ENCODE measurements at regions not wholly inside any gene's neighbourhood (a gene's known extent, or its start where the extent isn't known, plus 50 kb on each side); places are given as distances from the start of the nearest gene placed in this dataset.
"Not testable (repeated sequence)": the region's sequence is repeated elsewhere in the genome, so short reads cannot be mapped to it uniquely, and the experiment has no call there.

- no peak overlapping the region for H3K4me3 Mint-ChIP-seq
- no peaks in the 10 kb centered on the region for H3K4me1 Mint-ChIP-seq
- no peak overlapping the region for H3K27ac Mint-ChIP-seq
- H3K36me3 Mint-ChIP-seq, result no peaks in the 10 kb centered on the region
- H3K9me3 Mint-ChIP-seq, result peaks cover 0 to 24% (median 9%) of the 10 kb centered on the region in 6 donors
- DNase-seq, result no peak
- H3K27me3 Mint-ChIP-seq (ENCODE audit: low read depth in 3 of 3), result no peaks in the 10 kb centered on the region
Observed at GRCh38 chr5:104932431-104932830, 1369.8 kb upstream of the NUDT12 start.

- Mint-ChIP-seq H3K27me3 (ENCODE audit: low read depth in 3 of 3) (no peaks in the 10 kb centered on the region), H3K4me1 (no peaks in the 10 kb centered on the region), H3K9me3 (peaks cover 4 to 40% (median 17%) of the 10 kb centered on the region in 6 donors), H3K4me3 (no peak overlapping the region), H3K27ac (no peak overlapping the region), H3K36me3 (no peaks in the 10 kb centered on the region)
- DNase-seq, result no peak
Observed at GRCh38 chr5:104928906-104929520, 1366.4 kb upstream of the NUDT12 start.

GRCh38 chr5:104915226-104915625, 1352.6 kb upstream of the NUDT12 start:
- no peak overlapping the region for H3K27ac Mint-ChIP-seq
- no peaks in the 10 kb centered on the region for H3K4me1 Mint-ChIP-seq
- H3K36me3 Mint-ChIP-seq, result no peaks in the 10 kb centered on the region
- no peak for DNase-seq
- no peaks in the 10 kb centered on the region for H3K27me3 Mint-ChIP-seq (ENCODE audit: low read depth in 3 of 3)
- peaks cover 2 to 26% (median 12%) of the 10 kb centered on the region in 6 donors for H3K9me3 Mint-ChIP-seq
- no peak overlapping the region for H3K4me3 Mint-ChIP-seq

- no peaks in the 10 kb centered on the region for H3K27me3 Mint-ChIP-seq (ENCODE audit: low read depth in 3 of 3)
- H3K4me3 Mint-ChIP-seq, result no peak overlapping the region
- H3K4me1 Mint-ChIP-seq, result no peaks in the 10 kb centered on the region
- DNase-seq, result no peak
- H3K9me3 Mint-ChIP-seq, result peaks cover 5 to 31% (median 15%) of the 10 kb centered on the region in 6 donors
- H3K36me3 Mint-ChIP-seq, result no peaks in the 10 kb centered on the region
- no peak overlapping the region for H3K27ac Mint-ChIP-seq
Observed at GRCh38 chr5:104914536-104915070, 1352.0 kb upstream of the NUDT12 start.

DNA sequence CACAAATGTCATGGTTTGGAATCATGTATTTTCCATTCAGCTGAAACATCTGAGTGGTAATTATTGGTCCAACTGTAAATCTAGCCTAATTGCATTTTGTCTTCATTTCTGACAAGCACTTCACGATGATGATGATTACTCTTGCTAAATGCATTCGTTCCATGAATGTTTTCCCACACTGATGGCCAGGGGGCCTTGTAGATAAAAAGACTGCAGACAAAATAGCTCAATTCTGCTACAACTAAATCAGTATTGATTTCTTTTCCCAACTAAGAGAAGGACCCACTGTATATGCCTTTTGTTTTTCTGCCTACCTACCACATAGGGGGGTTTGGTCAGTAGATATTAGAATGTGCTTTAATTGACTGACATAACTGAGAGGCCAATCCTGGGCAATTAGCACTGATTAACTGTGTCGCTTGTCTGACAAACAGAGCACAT, 1351.3 kb upstream of the NUDT12 start:
- H3K4me1 Mint-ChIP-seq, result no peaks in the 10 kb centered on the region
- no peak overlapping the region for H3K27ac Mint-ChIP-seq
- no peaks in the 10 kb centered on the region for H3K27me3 Mint-ChIP-seq (ENCODE audit: low read depth in 3 of 3)

DNA sequence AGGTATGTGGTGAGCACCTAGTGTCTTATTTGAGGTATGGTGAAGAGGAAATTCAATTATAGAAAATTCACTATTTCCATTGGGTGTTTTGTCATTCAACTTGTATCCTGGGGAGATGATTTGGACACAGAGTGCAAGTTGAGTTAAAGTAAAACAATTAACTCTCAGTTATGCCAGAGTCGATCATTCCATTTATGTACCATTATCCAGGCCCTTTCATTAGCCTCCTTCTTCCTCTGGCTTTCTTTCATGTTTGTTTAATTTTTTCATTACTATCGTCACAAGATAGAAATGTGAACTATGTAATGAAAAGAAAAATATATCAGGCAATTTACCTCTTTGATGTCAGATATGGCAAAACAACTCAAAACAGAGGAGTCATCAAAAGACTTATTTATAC, 1347.2 kb upstream of the NUDT12 start:
- H3K27me3 Mint-ChIP-seq (ENCODE audit: low read depth in 3 of 3), result no peaks in the 10 kb centered on the region
- DNase-seq, result no peak
- no peak overlapping the region for H3K27ac Mint-ChIP-seq
- no peaks in the 10 kb centered on the region for H3K4me1 Mint-ChIP-seq
- H3K36me3 Mint-ChIP-seq, result no peaks in the 10 kb centered on the region
- no peak overlapping the region for H3K4me3 Mint-ChIP-seq
- peaks cover 7 to 31% (median 13%) of the 10 kb centered on the region in 6 donors for H3K9me3 Mint-ChIP-seq

More for the DNA sequence above, 1351.3 kb upstream of the NUDT12 start:
- no peaks in the 10 kb centered on the region for H3K36me3 Mint-ChIP-seq
- no peak for DNase-seq
- H3K4me3 Mint-ChIP-seq, result no peak overlapping the region
- H3K9me3 Mint-ChIP-seq, result peaks cover 7 to 31% (median 16%) of the 10 kb centered on the region in 6 donors

- peaks cover 1 to 13% (median 7%) of the 10 kb centered on the region in 6 donors for H3K9me3 Mint-ChIP-seq
- H3K4me1 Mint-ChIP-seq, result no peaks in the 10 kb centered on the region
- H3K36me3 Mint-ChIP-seq, result no peaks in the 10 kb centered on the region
- H3K27me3 Mint-ChIP-seq (ENCODE audit: low read depth in 3 of 3), result peaks cover 0 to 2% (median 0%) of the 10 kb centered on the region in 3 donors
- H3K27ac Mint-ChIP-seq, result no peak overlapping the region
- H3K4me3 Mint-ChIP-seq, result no peak overlapping the region
- DNase-seq, result no peak
Observed at GRCh38 chr5:104904561-104904960, 1342.0 kb upstream of the NUDT12 start.

GRCh38 chr5:104903941-104904340, 1341.4 kb upstream of the NUDT12 start:
- H3K9me3 Mint-ChIP-seq, result peaks cover 3 to 18% (median 11%) of the 10 kb centered on the region in 6 donors

DNA sequence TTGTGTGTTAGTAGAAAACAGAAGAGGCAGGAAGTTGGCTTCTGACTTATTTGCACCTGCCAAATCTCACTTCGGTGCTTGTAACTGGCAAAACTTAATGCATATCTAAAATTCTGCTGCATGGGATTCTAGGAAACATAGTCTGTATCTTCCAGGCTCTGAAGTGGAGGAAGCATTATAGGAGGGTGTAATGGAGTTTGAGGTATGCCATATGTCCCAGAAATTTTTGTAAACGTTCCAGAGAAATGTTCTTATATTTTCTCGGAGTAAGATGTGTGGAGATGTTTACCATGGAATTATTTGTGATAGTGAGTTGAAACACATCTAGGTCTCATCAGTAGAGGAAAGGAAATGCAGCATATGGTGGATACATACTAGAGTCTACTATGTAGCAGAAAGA, 1329.0 kb upstream of the NUDT12 start:
- Mint-ChIP-seq H3K9me3 (peaks cover 2 to 16% (median 12%) of the 10 kb centered on the region in 6 donors), H3K4me3 (no peak overlapping the region)

More at GRCh38 chr5:104903941-104904340, 1341.4 kb upstream of the NUDT12 start:
- DNase-seq, result no peak
- H3K27me3 Mint-ChIP-seq (ENCODE audit: low read depth in 3 of 3), result peaks cover 0 to 2% (median 0%) of the 10 kb centered on the region in 3 donors
- no peaks in the 10 kb centered on the region for H3K4me1 Mint-ChIP-seq
- H3K27ac Mint-ChIP-seq, result no peak overlapping the region
- H3K4me3 Mint-ChIP-seq, result no peak overlapping the region
- H3K36me3 Mint-ChIP-seq, result no peaks in the 10 kb centered on the region

GRCh38 chr5:104890767-104891166, 1328.2 kb upstream of the NUDT12 start:
- Mint-ChIP-seq H3K36me3 (no peaks in the 10 kb centered on the region), H3K4me3 (no peak overlapping the region), H3K9me3 (peaks cover 2 to 18% (median 12%) of the 10 kb centered on the region in 6 donors), H3K27ac (no peak overlapping the region), H3K4me1 (no peaks in the 10 kb centered on the region), H3K27me3 (ENCODE audit: low read depth in 3 of 3) (peaks cover 0 to 1% (median 0%) of the 10 kb centered on the region in 3 donors)
- DNase-seq, result no peak

More for the DNA sequence above, 1329.0 kb upstream of the NUDT12 start:
- Mint-ChIP-seq H3K36me3 (no peaks in the 10 kb centered on the region), H3K27me3 (ENCODE audit: low read depth in 3 of 3) (peaks cover 0 to 1% (median 0%) of the 10 kb centered on the region in 3 donors), H3K4me1 (no peaks in the 10 kb centered on the region), H3K27ac (no peak overlapping the region)
- DNase-seq, result no peak

DNA sequence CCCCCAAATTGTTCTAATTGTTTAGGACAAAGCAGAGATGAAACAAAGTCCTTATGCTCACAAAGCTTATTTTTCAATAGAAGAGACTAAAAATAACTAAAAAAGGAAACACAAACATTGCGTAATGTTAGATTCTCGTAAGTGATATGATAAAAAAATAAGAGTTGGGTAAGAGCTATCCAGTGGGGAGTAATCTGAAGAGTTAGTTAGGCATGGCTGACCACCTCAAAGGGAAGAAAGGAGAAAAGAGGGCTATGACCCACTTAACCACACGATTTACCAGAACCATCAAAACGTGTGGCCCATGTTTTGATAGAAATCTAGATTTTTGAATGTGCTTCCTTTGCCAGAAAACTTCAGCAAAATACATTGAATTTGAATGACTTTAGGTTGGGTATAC, 1296.8 kb upstream of the NUDT12 start:
- no peaks in the 10 kb centered on the region for H3K36me3 Mint-ChIP-seq
- H3K27me3 Mint-ChIP-seq (ENCODE audit: low read depth in 3 of 3), result peaks cover 0 to 2% (median 0%) of the 10 kb centered on the region in 3 donors
- H3K4me1 Mint-ChIP-seq, result no peaks in the 10 kb centered on the region
- peaks cover 5 to 43% (median 31%) of the 10 kb centered on the region in 6 donors for H3K9me3 Mint-ChIP-seq
- DNase-seq, result no peak
- H3K27ac Mint-ChIP-seq, result no peak overlapping the region
- H3K4me3 Mint-ChIP-seq, result no peak overlapping the region

GRCh38 chr5:104852099-104852498, 1289.5 kb upstream of the NUDT12 start:
- not testable (repeated sequence) for H3K27ac Mint-ChIP-seq, H3K36me3 Mint-ChIP-seq, H3K4me1 Mint-ChIP-seq

GRCh38 chr5:104845541-104845940, 1283.0 kb upstream of the NUDT12 start:
- peaks cover 8 to 34% (median 19%) of the 10 kb centered on the region in 6 donors for H3K9me3 Mint-ChIP-seq

More at GRCh38 chr5:104852099-104852498, 1289.5 kb upstream of the NUDT12 start:
- H3K9me3 Mint-ChIP-seq, result peaks cover 13 to 51% (median 39%) of the 10 kb centered on the region in 6 donors
- DNase-seq; H3K4me3 Mint-ChIP-seq; H3K27me3 Mint-ChIP-seq (ENCODE audit: low read depth in 3 of 3): not testable (repeated sequence)

GRCh38 chr5:104843822-104844221, 1281.2 kb upstream of the NUDT12 start:
- no peaks in the 10 kb centered on the region for H3K27me3 Mint-ChIP-seq (ENCODE audit: low read depth in 3 of 3)
- no peak overlapping the region for H3K27ac Mint-ChIP-seq
- no peak for DNase-seq
- no peaks in the 10 kb centered on the region for H3K36me3 Mint-ChIP-seq
- H3K4me3 Mint-ChIP-seq, result no peak overlapping the region
- H3K9me3 Mint-ChIP-seq, result peaks cover 0 to 25% (median 14%) of the 10 kb centered on the region in 6 donors
- H3K4me1 Mint-ChIP-seq, result no peaks in the 10 kb centered on the region

More at GRCh38 chr5:104845541-104845940, 1283.0 kb upstream of the NUDT12 start:
- Mint-ChIP-seq H3K27ac (no peak overlapping the region), H3K4me3 (no peak overlapping the region), H3K27me3 (ENCODE audit: low read depth in 3 of 3) (no peaks in the 10 kb centered on the region), H3K36me3 (no peaks in the 10 kb centered on the region), H3K4me1 (no peaks in the 10 kb centered on the region)
- DNase-seq, result no peak
